ENCODE measurements at regions not wholly inside any gene's neighbourhood (a gene's known extent, or its start where the extent isn't known, plus 50 kb on each side); places are given as distances from the start of the nearest gene placed in this dataset.

- DNase-seq (ENCODE audit: low read depth, low spot score): peak; percentile 4
Measured at GRCh38 chr11:135075740-135076139, 663.7 kb upstream of the B3GAT1 start.

- no peak for DNase-seq (ENCODE audit: low read depth, low spot score)
Measured at GRCh38 chr11:135074397-135074998, 662.5 kb upstream of the B3GAT1 start.

GRCh38 chr11:135073870-135074269, 661.8 kb upstream of the B3GAT1 start:
- no peak for DNase-seq (ENCODE audit: low read depth, low spot score)

GRCh38 chr11:135073381-135073780, 661.3 kb upstream of the B3GAT1 start:
- DNase-seq (ENCODE audit: low read depth, low spot score): no peak

- DNase-seq (ENCODE audit: low read depth, low spot score): no peak
Measured at GRCh38 chr11:135069890-135070289, 657.8 kb upstream of the B3GAT1 start.

- DNase-seq (ENCODE audit: low read depth, low spot score): no peak
Measured at GRCh38 chr11:135069063-135069462, 657.0 kb upstream of the B3GAT1 start.

- DNase-seq (ENCODE audit: low read depth, low spot score): no peak
Measured at GRCh38 chr11:135062994-135063393, 651.0 kb upstream of the B3GAT1 start.

- no peak for DNase-seq (ENCODE audit: low read depth, low spot score)
Measured at GRCh38 chr11:135061166-135061565, 649.1 kb upstream of the B3GAT1 start.

GRCh38 chr11:135046986-135047385, 634.9 kb upstream of the B3GAT1 start:
- DNase-seq (ENCODE audit: low read depth, low spot score): no peak

GRCh38 chr11:135046556-135046955, 634.5 kb upstream of the B3GAT1 start:
- DNase-seq (ENCODE audit: low read depth, low spot score): no peak

GRCh38 chr11:135043434-135043833, 631.4 kb upstream of the B3GAT1 start:
- DNase-seq (ENCODE audit: low read depth, low spot score): no peak

GRCh38 chr11:135037828-135038227, 625.8 kb upstream of the B3GAT1 start:
- no peak for DNase-seq (ENCODE audit: low read depth, low spot score)

GRCh38 chr11:135036488-135037297, 624.7 kb upstream of the B3GAT1 start:
- DNase-seq (ENCODE audit: low read depth, low spot score): no peak

GRCh38 chr11:135035282-135035681, 623.2 kb upstream of the B3GAT1 start:
- no peak for DNase-seq (ENCODE audit: low read depth, low spot score)

- no peak for DNase-seq (ENCODE audit: low read depth, low spot score)
Measured at GRCh38 chr11:135033540-135033939, 621.5 kb upstream of the B3GAT1 start.

GRCh38 chr11:135031205-135031989, 619.4 kb upstream of the B3GAT1 start:
- DNase-seq (ENCODE audit: low read depth, low spot score): no peak

- DNase-seq (ENCODE audit: low read depth, low spot score): no peak
Measured at GRCh38 chr11:135027461-135027860, 615.4 kb upstream of the B3GAT1 start.

- no peak for DNase-seq (ENCODE audit: low read depth, low spot score)
Measured at GRCh38 chr11:135023499-135023898, 611.5 kb upstream of the B3GAT1 start.

GRCh38 chr11:135022454-135022853, 610.4 kb upstream of the B3GAT1 start:
- DNase-seq (ENCODE audit: low read depth, low spot score): no peak

- DNase-seq (ENCODE audit: low read depth, low spot score): no peak
Measured at GRCh38 chr11:135019899-135020298, 607.9 kb upstream of the B3GAT1 start.

- DNase-seq (ENCODE audit: low read depth, low spot score): no peak
Measured at GRCh38 chr11:135019343-135019871, 607.4 kb upstream of the B3GAT1 start.

- DNase-seq (ENCODE audit: low read depth, low spot score): no peak
Measured at GRCh38 chr11:135017296-135017695, 605.3 kb upstream of the B3GAT1 start.

Measured in activated CD4-positive, CD25-positive, alpha-beta regulatory T cell treated with anti-CD3 and anti-CD28 coated beads, Interleukin-2, amount 50 U/mL, for 16 hours (primary cell).